Heart left ventricle (tissue), 13 donors: ENCODE measurements at regions not wholly inside any gene's neighbourhood (a gene's known extent, or its start where the extent isn't known, plus 50 kb on each side); places are given as distances from the start of the nearest gene placed in this dataset.

Experiments used
- POLR2A ChIP-seq, 2 donors: fragments of 450-650 bp; IDR thresholded peaks; one replicate each; pipeline ENCODE4 v1.6.1; 2017; ENCODE audit warnings: antibody characterized with exemption in 2 of 2, mild to moderate bottlenecking in 2 of 2, moderate library complexity in 2 of 2
- TF ChIP-seq, protein P1 (sequence below), 12 donors: fragments of 200-600 bp; sonication (generic) in 4 of 12; IDR thresholded peaks; one replicate each; pipeline versions ENCODE4 v1.5.0 to v1.8.0; 2018 to 2022; ENCODE audit warnings: antibody characterized with exemption in 12 of 12, mild to moderate bottlenecking in 5 of 12
- donor health status: ischemic (EF 13 %, LVEDD 7.1; RV severe dilation, severe dysfunction).
- donor health status: DM: no; HTN: yes; CAD: no.
- donor health status: DM: no; HTN: no; CAD: no.
- donor health status: ischemic (EF 25% LVEDD 6.9; RV normal size, moderate dysfunction).
- donor health status: ischemic (EF 25% LVEDD 5.7; RV mildly dilated, moderate dysfunction).
- donor health status: ischemic (EF 35%, LVEDD 5.7; RV mildly dilated, moderate dysfunction).
- donor health status: nonischemic (EF 11% LVEDD 7.7; RV severe dilation, severe dysfunction).
- donor health status: DM: yes; HTN: yes; CAD: no.
- donor health status: PGD.
- donor health status: ischemic (EF 29% LVEDD 5.4; RV normal size, mild dysfunction).
- donor health status: nonischemic (EF 23%, LVEDD 6.1; RV moderate dilation, normal function).

DNA sequence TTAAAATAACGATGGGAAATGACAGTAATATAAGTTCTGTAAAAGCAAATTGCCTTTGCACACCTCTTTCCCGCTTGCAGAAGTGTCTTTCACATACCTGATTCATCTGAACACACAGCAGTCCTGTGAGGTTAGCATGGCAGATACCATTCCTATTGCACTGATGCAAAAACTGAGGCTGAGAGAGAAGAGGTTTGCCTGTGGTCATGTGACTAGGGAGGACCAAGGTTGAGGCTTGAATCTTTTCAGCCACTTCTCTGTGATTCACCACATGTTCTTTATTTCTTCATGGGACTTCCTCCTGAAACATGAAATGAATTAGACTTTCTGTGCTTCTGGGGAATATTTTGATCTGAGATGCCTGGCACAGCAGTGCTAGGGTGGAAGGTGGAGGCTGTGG lies 92.9 kb downstream of the VEGFA start:
- TF ChIP-seq POLR2A (IDR thresholded peaks at IDR 0.05): no peak
- TF ChIP-seq, protein P1, sequence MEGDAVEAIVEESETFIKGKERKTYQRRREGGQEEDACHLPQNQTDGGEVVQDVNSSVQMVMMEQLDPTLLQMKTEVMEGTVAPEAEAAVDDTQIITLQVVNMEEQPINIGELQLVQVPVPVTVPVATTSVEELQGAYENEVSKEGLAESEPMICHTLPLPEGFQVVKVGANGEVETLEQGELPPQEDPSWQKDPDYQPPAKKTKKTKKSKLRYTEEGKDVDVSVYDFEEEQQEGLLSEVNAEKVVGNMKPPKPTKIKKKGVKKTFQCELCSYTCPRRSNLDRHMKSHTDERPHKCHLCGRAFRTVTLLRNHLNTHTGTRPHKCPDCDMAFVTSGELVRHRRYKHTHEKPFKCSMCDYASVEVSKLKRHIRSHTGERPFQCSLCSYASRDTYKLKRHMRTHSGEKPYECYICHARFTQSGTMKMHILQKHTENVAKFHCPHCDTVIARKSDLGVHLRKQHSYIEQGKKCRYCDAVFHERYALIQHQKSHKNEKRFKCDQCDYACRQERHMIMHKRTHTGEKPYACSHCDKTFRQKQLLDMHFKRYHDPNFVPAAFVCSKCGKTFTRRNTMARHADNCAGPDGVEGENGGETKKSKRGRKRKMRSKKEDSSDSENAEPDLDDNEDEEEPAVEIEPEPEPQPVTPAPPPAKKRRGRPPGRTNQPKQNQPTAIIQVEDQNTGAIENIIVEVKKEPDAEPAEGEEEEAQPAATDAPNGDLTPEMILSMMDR (IDR thresholded peaks at IDR 0.05): no peak
